GM21447 (cell line): ENCODE measurements at regions not wholly inside any gene's neighbourhood (a gene's known extent, or its start where the extent isn't known, plus 50 kb on each side); places are given as distances from the start of the nearest gene placed in this dataset.
"Not testable (repeated sequence)": the region's sequence is repeated elsewhere in the genome, so short reads cannot be mapped to it uniquely, and the experiment has no call there.

ENCODE experiments used
- ATAC-seq: cut with Tn5 transposase; IDR thresholded peaks from one replicate; pipeline ENCODE4 v1.9.1; 2021; ENCODE audit not compliant: unreplicated experiment

DNA sequence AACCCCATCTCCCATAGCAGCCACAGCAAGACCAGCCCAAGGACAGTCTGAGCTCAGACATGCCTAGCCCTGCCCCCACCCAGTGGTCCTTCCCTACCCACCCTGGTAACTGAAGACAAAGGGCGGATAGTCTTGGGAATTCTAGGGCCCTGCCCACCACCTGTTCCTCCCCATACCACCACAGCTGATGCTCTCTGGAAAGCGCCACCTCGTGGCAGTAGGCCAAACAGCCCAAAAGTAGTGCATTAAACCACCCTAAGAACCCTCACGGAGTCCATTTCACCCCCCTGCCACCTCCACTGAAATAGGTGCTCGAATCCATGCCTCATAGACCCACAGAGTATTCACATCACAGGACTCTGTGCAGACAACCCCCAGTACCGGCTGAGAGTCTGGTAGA lies 1021.4 kb downstream of the CDH8 start:
- no peak for ATAC-seq

DNA sequence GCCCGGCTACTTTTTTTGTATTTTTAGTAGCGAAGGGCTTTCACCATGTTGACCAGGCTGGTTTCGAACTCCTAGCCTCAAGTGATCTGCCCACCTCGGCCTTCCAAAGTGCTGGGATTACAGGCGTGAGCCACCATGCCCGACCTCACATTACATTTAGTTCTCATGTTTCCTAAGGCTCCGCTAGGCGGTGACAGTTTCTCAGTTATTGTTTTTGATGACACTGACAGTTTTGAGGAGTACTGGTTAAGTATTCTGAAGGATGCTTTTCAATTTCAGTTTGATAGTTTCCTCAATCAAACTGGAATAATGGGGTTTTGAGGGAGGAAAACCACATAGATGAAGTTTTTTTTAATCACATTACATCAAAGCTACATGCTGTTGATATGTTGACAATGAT lies 1028.5 kb downstream of the CDH8 start:
- ATAC-seq, result no peak

DNA sequence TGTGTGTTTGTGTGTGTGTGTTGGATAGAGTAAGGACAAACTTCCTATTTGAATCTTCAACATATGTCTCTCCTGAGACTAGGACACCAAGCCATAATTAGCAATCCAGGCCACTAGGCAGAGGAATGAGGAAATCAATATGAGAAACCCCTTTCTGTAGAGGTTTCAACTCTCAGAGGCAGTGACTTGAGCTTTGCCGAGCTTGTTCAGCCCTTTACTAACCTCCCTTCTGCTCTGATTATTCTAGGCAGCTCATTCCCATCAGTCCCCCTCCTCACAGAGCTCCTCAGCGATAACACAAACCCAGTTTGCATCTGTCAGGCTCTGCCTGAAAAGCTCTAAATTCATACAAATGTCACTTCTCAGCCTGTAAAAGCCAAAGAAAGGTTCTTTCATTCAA lies 1030.3 kb downstream of the CDH8 start:
- no peak for ATAC-seq

DNA sequence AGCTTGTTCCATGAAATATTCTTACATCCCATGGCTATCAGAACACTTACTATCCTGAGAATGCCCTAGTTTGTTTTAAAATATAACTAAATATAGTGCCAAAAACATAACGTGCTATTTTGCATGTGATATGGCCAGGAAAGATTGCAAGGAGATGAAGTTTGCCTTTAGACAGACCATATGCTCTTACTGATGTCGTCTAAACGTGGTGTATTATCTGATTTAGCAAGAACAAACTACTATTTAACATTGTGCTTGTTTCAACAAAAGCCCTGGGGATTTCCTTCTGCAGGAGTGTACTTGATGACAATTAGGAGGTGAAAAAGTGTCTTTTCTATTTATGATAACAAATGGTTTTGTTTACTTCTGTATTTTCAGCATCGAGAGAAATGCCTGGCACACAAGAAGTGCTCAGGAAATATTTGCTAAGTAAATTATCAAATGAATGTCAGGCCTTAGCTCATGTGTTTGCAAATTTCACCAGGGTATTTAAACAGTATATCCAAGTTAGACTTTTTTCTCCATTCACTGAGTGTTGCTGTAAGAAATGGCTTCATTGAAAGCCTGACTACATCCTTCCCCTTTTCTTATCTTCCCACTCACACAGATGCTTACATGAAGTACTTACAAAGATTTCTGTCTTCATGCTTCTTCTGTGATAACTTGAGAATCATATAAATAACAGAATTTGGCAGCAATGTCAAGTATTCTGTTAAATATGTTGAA lies 1033.6 kb downstream of the CDH8 start:
- ATAC-seq, result no peak

DNA sequence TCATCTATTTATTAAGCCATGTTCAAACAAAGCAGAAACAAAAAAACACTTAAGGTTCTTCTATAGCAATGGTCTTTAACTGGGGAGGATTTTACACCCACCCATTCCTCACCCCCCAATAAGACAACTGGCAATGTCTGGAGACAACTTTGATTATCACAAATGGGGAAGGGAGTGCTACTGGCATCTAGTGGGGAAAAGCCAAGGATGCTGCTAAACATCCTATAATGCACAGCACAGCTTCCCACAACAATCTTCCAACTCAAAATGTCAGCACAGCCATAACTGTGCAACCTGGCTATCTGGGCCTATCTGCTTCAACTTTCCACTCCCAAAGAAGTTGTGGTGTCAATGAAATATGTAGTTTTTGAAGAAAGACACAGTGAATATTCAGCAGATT lies 1044.4 kb downstream of the CDH8 start:
- no peak for ATAC-seq

DNA sequence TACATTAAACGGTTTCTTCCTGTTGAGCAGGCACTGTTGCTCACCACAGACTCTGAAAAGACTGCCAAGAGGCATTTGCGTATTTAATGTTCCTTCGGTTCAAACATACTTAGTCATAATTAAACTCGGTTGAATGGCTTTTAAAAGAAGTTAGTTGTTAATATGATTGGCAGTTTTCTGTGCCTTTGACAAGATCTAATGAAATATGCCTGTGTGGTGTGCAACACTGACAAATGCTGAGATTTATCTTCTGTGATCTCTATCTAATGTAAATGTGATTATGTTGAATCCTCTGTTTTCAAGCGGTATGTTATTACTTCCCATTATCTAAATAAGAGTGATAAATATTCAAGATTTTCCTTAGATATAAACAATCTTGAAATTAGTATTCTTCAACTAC lies 1046.6 kb downstream of the CDH8 start:
- no peak for ATAC-seq

DNA sequence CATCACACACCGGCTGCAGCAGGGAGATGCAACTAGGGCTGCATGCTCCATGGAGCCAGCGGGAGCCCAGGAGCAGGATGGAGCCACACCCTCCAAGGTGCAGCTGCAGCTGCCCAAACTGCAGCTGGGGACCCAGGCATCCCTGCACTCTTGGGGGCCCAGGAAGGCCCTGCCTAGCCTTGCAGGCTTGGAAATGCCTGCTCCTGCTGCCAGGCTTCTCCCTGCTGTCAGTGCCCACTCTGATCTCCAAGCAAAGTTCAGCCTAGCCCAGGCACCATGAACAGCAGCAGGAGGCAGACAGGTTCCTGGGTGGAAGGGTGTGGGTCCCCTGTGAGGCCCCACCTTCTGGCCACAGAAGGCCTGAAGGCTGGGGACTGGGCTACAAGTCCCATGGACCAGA lies 1057.1 kb downstream of the CDH8 start:
- ATAC-seq, result no peak

DNA sequence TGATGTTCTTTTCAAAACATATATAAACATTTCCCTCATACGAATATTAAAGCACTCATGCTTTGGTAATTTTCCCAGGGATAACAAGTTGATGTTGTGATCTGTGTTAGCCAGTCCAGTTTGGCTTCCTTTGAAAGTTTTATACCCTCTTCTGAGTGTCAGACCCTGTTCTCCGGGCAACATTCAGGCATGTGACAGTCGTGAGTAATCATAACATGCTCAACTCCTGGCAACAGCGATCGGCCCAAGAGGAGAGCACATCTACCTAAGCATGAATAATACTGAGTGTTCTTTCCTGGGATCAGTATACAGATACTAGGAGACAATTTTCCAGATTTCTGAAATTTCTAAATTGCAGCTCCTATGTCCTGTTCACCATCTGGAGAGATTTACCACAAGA lies 1086.4 kb downstream of the CDH8 start:
- ATAC-seq, result no peak

DNA sequence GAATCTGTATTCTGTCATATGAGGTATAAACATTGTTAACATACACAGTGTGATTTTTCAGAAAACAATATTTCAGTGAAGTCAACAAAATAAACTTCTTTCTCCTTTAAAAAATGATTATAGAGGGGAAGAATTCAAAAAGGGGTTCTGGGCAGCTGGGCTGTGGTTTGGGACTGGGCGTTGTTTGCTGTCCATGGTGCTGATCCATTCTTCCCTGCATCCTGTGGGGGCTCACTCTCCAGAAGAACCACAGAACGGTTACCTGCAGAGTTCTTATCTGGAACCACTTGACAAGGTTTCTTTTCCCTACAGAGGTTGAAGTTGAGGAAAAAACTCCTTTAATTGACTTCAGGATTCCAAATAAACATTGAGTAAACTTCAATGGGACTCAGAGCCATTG lies 1091.0 kb downstream of the CDH8 start:
- ATAC-seq, result no peak

DNA sequence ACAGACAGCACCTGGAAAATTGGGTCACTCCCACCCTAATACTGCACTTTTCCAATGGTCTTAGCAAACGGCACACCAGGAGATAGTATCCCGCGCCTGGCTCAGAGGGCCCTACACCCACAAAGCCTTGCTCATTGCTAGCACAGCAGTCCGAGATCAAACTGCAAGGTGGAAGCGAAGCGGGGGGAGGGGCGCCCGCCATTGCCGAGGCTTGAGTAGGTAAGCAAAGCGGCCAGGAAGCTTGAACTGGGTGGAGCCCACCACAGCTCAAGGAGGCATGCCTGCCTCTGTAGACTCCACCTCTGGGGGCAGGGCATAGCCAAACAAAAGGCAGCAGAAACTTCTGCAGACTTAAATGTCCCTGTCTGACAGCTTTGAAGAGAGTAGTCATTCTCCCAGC lies 1100.0 kb downstream of the CDH8 start:
- ATAC-seq, result not testable (repeated sequence)

DNA sequence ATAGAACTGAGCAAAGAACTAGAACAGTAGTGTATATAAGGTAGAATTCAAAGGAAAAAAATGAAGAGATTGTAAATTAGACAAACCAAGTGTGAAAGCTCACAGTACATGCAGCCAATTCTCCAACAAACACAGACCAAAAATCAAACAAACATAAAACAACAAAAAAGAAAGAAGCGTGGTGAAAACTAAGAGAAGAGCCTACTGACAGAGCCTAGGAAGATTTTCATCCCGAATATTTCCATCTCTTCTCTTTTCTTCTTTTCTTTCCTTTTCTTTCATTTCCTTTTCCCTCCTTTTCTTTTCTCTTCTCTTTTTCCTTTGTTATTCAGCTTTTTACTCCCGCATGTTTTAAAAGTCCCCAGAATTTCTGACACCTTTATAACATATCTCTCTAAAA lies 1103.6 kb downstream of the CDH8 start:
- ATAC-seq, result no peak

DNA sequence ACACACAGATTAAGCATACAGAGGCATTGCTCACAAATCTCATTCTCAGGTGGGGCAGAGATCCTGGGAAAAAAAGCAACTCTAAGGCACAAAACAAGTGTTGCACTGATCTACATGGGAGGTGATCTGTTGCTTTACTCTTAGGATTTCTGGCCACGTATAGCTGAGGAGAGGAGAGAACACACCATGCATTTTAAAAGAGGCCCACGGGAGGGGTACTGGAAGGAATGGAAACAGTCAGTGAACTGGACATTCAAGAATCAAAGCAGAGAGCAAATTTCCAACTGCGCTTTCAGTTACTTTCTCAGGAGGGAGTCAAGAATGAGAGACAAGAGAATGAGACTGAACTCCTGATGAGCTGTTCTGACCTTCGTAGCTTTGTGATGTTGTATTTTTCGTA lies 1105.9 kb downstream of the CDH8 start:
- ATAC-seq, result no peak

DNA sequence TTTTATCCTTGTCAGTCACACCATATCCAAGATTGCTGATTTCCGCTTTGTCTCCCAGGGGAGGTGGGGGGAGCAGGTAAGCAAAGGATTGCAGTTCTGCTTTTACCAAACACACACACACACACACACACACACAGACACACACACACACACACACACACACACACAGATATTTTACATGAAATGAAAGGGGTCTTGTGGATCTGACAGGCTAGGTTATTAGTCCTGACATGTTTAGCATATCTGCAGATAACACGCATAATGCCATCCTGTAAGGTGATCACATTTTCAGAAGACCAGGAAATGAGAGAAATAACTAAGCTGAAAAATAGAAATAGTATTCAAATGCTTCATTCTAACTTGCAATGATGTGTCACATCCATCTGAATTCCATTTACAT lies 1113.3 kb downstream of the CDH8 start:
- no peak for ATAC-seq

DNA sequence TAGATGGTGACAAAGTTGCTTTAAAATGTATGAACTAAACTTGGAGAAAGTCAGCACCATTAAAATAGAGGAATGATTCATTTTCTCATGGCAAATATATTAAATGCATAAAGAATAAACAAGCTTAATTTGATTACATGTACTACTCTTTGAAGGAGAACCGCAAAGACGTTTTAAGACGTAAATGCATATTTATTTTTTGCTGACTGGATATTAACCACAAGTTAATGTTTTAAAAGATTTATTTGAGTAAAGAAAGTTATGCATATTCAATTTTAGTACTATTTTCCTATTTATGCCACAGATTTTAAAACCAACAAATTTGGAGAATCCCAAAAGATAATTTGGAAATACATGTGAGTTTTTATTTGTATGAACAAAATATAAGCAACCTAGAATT lies 1121.9 kb downstream of the CDH8 start:
- ATAC-seq, result no peak

DNA sequence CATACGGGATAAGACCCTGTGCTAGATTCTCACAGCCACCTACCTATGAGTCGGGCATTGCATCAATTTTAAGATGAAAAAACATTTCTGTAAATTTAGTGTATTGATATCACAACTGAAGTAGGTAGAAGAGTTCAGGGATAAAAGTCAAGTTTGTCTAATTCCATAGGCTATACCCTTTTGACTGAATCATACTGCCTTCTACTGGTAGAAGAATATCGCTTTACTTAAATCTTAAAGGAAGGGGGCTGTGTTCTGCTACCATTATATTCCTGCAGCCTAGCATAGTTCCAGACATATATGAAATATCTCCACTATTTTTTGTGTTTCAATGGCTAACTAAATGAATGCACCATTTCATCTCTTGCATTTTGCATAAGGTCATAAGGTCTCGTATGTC lies 1128.6 kb downstream of the CDH8 start:
- no peak for ATAC-seq

DNA sequence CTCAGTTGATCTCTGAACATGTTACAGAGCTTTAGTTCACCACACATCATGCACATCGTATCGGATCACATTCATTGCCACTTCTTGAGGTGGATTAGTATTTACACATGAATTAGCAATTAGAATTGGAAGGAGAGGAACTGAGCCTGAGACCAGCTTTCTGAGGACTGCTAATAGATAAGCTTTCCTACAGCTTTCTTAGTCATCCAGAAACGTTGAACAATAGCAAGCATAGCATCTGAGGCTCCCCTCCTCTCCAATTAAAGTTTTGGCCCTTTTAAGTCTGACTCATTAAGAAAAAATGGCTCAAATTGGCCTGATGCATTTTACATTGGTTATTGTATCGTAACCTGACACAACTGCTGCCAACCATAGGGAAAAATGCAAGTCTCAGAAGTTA lies 1130.4 kb downstream of the CDH8 start:
- ATAC-seq, result no peak

DNA sequence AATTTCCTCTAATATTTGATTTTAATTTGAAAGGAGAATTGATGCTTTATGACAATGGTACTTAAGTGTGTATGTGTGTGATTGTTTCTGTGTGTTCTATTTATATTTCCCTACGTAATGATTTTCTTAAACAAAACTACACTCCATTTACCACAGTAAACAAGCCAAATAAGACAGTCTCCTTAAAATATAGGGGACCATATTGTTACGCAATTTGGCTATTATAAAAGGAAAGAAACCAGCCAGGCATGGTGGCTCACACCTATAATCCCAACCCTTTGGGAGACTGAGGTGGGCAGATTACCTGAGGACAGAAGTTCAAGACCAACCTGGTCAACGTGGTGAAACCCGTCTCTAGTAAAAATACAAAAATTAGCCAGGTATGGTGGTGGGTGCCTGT lies 1134.1 kb downstream of the CDH8 start:
- no peak for ATAC-seq

DNA sequence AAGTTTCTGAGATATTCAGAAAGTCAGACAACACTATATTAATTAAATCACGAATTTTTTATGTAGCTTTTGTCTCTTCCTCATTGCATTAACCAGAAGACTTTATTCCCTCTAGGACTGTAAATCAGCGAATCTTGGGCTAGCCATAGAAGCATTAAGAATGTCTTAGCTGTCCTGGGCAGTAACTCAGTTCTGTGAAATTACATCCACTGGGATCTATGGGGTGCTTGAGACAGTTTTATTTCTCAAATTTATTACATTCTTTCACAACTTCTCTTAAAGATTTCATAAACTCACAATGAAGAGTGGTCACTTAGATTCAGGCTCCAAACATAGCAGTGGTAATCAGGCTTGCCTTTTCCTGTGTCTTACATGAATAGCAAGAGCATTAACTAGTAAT lies 1153.4 kb downstream of the CDH8 start:
- no peak for ATAC-seq

DNA sequence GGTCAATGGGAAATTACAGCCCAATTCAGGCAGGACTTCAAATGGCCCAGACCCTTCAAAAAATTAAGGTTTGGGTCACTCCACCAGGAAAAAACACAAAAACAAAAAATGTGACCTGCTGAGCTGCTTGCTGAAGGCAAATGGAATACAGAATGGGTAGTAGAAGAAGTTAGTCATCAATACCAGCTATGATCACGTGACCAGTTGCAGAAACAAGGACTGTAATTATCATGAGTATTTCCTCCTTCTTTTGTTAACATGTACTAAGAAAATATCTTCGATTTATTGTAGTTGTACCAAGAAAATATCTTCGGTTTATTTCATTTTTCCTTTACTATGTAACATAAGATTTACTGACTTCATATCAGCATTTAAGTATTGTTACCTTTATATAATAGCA lies 1183.6 kb downstream of the CDH8 start:
- ATAC-seq, result no peak

DNA sequence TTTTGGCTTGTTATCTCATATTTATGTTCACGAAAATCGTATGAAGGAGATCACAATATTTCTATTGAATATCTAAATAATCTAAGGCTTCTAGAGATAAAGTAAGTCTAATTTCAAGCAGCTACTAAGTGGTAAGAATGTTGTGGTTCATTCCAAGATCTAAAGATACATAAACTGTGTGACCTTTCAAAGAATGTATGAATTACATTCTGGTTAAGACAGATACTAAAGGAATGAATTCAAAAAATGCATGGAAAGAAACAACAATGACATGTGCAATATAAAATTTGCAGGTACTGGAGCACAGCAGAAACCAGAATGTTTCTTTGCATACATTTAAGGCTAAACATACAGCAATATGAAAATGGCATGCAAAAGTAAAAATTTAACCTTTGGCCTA lies 1214.6 kb downstream of the CDH8 start:
- no peak for ATAC-seq

DNA sequence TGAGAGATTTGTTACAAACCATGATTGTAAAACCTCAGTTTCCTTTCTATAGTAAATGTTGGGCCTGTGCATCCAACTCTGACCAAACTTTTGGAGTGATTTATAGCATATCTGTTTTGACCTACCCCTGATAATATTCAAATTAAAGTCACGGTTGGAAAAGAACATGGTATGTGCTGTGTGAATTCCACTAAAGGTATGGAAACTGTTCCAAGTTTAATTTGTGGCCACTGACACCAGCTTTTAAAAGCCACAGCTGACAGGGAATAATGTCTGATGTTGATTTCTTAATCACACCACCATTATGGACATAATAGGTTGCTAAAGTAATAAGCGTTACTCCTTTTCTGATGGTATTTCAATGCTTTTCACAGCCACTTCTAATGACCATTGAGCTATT lies 1215.9 kb downstream of the CDH8 start:
- no peak for ATAC-seq

DNA sequence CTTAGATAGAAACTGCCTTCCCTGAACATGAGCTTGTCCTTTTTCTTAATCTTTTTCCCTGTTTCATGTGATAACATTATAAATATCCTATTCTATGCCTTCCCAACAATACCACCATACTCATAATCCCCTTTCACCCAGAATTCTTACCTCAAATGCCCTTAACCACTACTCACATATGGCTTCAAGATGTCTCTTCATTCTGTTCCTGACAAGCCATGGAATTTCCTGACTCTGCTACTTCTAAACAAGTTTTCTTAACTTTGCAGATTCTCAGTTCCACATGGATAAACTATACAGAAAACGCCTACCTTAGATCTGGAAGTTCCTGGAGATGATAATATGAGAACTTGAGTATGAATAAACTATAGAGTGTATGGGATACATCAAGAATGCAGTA lies 1217.8 kb downstream of the CDH8 start:
- ATAC-seq, result no peak

DNA sequence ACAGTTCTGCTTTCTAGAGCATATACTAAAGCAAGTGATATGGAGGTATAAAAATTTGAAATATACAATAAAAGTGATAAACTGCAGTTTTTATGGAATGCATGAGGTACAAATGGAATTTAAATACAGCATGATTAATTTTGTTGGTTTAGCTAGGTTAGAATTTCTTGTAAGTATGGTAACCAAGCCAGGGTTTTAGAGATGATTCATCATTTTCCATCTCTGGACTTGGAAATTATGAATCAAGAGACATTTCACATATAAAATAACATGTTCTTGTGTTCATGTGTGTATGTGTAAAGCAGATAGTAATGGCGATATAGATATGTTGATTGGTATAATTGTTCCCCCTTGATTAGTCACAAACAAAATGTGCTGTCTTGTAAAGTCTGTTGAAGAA lies 1219.8 kb downstream of the CDH8 start:
- ATAC-seq, result no peak

DNA sequence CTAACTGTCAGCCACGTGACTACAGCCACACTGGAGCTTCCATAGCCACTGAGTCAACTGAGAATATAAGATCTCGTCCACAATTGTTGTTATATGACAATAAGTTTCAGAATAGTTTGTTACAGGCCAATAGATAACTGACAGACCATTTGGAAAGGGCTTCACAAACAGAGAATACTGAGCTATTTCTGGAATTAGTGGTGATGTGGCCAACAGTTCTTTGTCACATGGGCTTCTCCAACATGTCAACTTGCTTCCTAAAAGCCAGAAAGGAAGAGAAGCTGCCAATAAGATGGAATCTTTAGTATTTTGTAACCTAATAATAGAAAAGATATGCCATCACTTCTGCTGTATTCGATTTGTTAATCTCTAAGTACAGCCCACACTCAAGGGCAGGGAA lies 1220.4 kb downstream of the CDH8 start:
- no peak for ATAC-seq
